IPS-15b (cell line): ENCODE measurements at regions not wholly inside any gene's neighbourhood (a gene's known extent, or its start where the extent isn't known, plus 50 kb on each side); places are given as distances from the start of the nearest gene placed in this dataset.
"Not testable (repeated sequence)": the region's sequence is repeated elsewhere in the genome, so short reads cannot be mapped to it uniquely, and the experiment has no call there.

Source experiments
- H3K27me3 ChIP-seq: one replicate; pipeline ENCODE4 v1.6.1; 2013; ENCODE audit warnings: low read length; ENCODE audit not compliant: control insufficient read depth, insufficient read depth
- H3K36me3 ChIP-seq: one replicate; pipeline ENCODE4 v1.6.1; 2013; ENCODE audit warnings: low read length; ENCODE audit not compliant: control insufficient read depth, insufficient read depth
- H3K4me1 ChIP-seq: one replicate; pipeline ENCODE4 v1.6.1; 2013; ENCODE audit warnings: mild to moderate bottlenecking, low read length; ENCODE audit not compliant: control insufficient read depth, insufficient read depth
- H3K4me3 ChIP-seq: one replicate; pipeline ENCODE4 v1.5.1; 2013; ENCODE audit warnings: low read depth, low read length
- H3K9ac ChIP-seq: one replicate; pipeline ENCODE4 v1.6.1; 2013; ENCODE audit warnings: low read depth, mild to moderate bottlenecking, low read length
- H3K9me3 ChIP-seq: one replicate; pipeline ENCODE4 v1.6.1; 2013; ENCODE audit warnings: mild to moderate bottlenecking, low read length; ENCODE audit not compliant: control insufficient read depth, insufficient read depth

GRCh38 chr7:152515266-152515950 is 79.6 kb upstream of the KMT2C start:
- H3K4me1 ChIP-seq, H3K27me3 ChIP-seq, H3K4me3 ChIP-seq, H3K36me3 ChIP-seq, H3K9ac ChIP-seq, H3K9me3 ChIP-seq: not testable (repeated sequence)

- Histone ChIP-seq H3K4me3 (no peak overlapping the region), H3K36me3 (no peaks in the 10 kb centered on the region), H3K27me3 (no peaks in the 10 kb centered on the region), H3K9ac (no peak overlapping the region), H3K9me3 (peaks cover 7% of the 10 kb centered on the region), H3K4me1 (no peaks in the 10 kb centered on the region)
Measured at GRCh38 chr7:152514771-152515105, 78.9 kb upstream of the KMT2C start.

GRCh38 chr7:152513861-152514770 is 78.3 kb upstream of the KMT2C start:
- Histone ChIP-seq H3K27me3 (no peaks in the 10 kb centered on the region), H3K9me3 (peaks cover under 1% of the 10 kb centered on the region), H3K36me3 (no peaks in the 10 kb centered on the region), H3K4me1 (no peaks in the 10 kb centered on the region), H3K9ac (no peak overlapping the region), H3K4me3 (no peak overlapping the region)

- Histone ChIP-seq H3K4me3 (no peak overlapping the region), H3K9me3 (no peaks in the 10 kb centered on the region)
Measured at GRCh38 chr7:152512706-152513105, 76.9 kb upstream of the KMT2C start.

GRCh38 chr7:152511736-152512135 is 75.9 kb upstream of the KMT2C start:
- no peak overlapping the region for H3K9ac ChIP-seq
- H3K36me3 ChIP-seq, result no peaks in the 10 kb centered on the region
- no peaks in the 10 kb centered on the region for H3K27me3 ChIP-seq
- H3K9me3 ChIP-seq, result no peaks in the 10 kb centered on the region
- H3K4me3 ChIP-seq, result no peak overlapping the region
- no peaks in the 10 kb centered on the region for H3K4me1 ChIP-seq

More at GRCh38 chr7:152512706-152513105, 76.9 kb upstream of the KMT2C start:
- no peaks in the 10 kb centered on the region for H3K27me3 ChIP-seq
- no peaks in the 10 kb centered on the region for H3K4me1 ChIP-seq
- no peaks in the 10 kb centered on the region for H3K36me3 ChIP-seq
- H3K9ac ChIP-seq, result no peak overlapping the region

- no peaks in the 10 kb centered on the region for H3K4me1 ChIP-seq
- no peaks in the 10 kb centered on the region for H3K36me3 ChIP-seq
- no peak overlapping the region for H3K4me3 ChIP-seq
- no peak overlapping the region for H3K9ac ChIP-seq
- H3K9me3 ChIP-seq, result no peaks in the 10 kb centered on the region
- H3K27me3 ChIP-seq, result no peaks in the 10 kb centered on the region
Measured at GRCh38 chr7:152508701-152509100, 72.9 kb upstream of the KMT2C start.

- Histone ChIP-seq H3K27me3 (no peaks in the 10 kb centered on the region), H3K36me3 (no peaks in the 10 kb centered on the region), H3K9me3 (no peaks in the 10 kb centered on the region), H3K9ac (no peak overlapping the region), H3K4me1 (no peaks in the 10 kb centered on the region), H3K4me3 (no peak overlapping the region)
Measured at GRCh38 chr7:152505606-152506005, 69.8 kb upstream of the KMT2C start.

GRCh38 chr7:152504816-152505215 is 69.0 kb upstream of the KMT2C start:
- H3K9me3 ChIP-seq, result no peaks in the 10 kb centered on the region
- no peaks in the 10 kb centered on the region for H3K36me3 ChIP-seq
- no peaks in the 10 kb centered on the region for H3K4me1 ChIP-seq
- H3K9ac ChIP-seq, result no peak overlapping the region
- H3K27me3 ChIP-seq, result no peaks in the 10 kb centered on the region
- no peak overlapping the region for H3K4me3 ChIP-seq

- H3K4me1 ChIP-seq, result no peaks in the 10 kb centered on the region
- no peaks in the 10 kb centered on the region for H3K27me3 ChIP-seq
- no peak overlapping the region for H3K4me3 ChIP-seq
- no peaks in the 10 kb centered on the region for H3K36me3 ChIP-seq
- H3K9me3 ChIP-seq, result no peaks in the 10 kb centered on the region
- no peak overlapping the region for H3K9ac ChIP-seq
Measured at GRCh38 chr7:152504367-152504766, 68.6 kb upstream of the KMT2C start.

GRCh38 chr7:152502813-152503790 is 67.3 kb upstream of the KMT2C start:
- no peaks in the 10 kb centered on the region for H3K36me3 ChIP-seq
- no peaks in the 10 kb centered on the region for H3K4me1 ChIP-seq
- no peak overlapping the region for H3K9ac ChIP-seq
- H3K27me3 ChIP-seq, result no peaks in the 10 kb centered on the region
- no peak overlapping the region for H3K4me3 ChIP-seq
- no peaks in the 10 kb centered on the region for H3K9me3 ChIP-seq

GRCh38 chr7:152501506-152501905 is 65.7 kb upstream of the KMT2C start:
- Histone ChIP-seq H3K9ac (no peak overlapping the region), H3K36me3 (no peaks in the 10 kb centered on the region), H3K9me3 (no peaks in the 10 kb centered on the region), H3K27me3 (no peaks in the 10 kb centered on the region), H3K4me3 (no peak overlapping the region), H3K4me1 (no peaks in the 10 kb centered on the region)
